HEK293 (cell line): ENCODE measurements at regions not wholly inside any gene's neighbourhood (a gene's known extent, or its start where the extent isn't known, plus 50 kb on each side); places are given as distances from the start of the nearest gene placed in this dataset.
A peak's percentile ranks its signal among the peaks of the same experiment; 100 is the strongest.

Experiments
- CTCF ChIA-PET: fragments of 350-600 bp; formaldehyde crosslinking; extraction: SDS; loops from one replicate; lab custom pipeline; 2021; ENCODE audit warnings: antibody characterized with exemption; lab: Yijun Ruan, JAX
- POLR2A ChIA-PET: fragments of 300-600 bp; formaldehyde crosslinking; extraction: SDS; loops from one replicate; lab custom pipeline; 2020; ENCODE audit warnings: antibody characterized with exemption, inconsistent platforms; lab: Yijun Ruan, JAX
- H3K27ac ChIP-seq: fragments of 200-500 bp; sonication (Bioruptor generic); 2 replicates; pipeline ENCODE4 v1.5.1; 2014; ENCODE audit warnings: low read depth, low read length, control low read depth, inconsistent platforms; ENCODE audit errors: extremely low read depth
- H3K36me3 ChIP-seq, 2 experiments: fragments of 200-500 bp in 1 of 2; sonication (Bioruptor generic) in 1 of 2; 1 replicate in 1 of 2; 2 replicates in 1 of 2; pipeline ENCODE4 v1.5.1; 2014 to 2017; ENCODE audit warnings: inconsistent platforms in 2 of 2, low read length in 2 of 2; ENCODE audit not compliant: control insufficient read depth in 2 of 2, insufficient read depth in 1 of 2
- H3K4me1 ChIP-seq: fragments of 200-500 bp; sonication (Bioruptor generic); 2 replicates; pipeline ENCODE4 v1.5.1; 2014; ENCODE audit warnings: mild to moderate bottlenecking, low read length, inconsistent platforms; ENCODE audit not compliant: control insufficient read depth, insufficient read depth
- H3K4me3 ChIP-seq: 2 replicates; pipeline ENCODE4 v1.5.1; 2011; ENCODE audit warnings: low read depth, mild to moderate bottlenecking, control low read depth, low read length, moderate library complexity
- H3K9me3 ChIP-seq: fragments of 200-500 bp; sonication (Bioruptor generic); 2 replicates; pipeline ENCODE4 v1.5.1; 2014; ENCODE audit warnings: low read depth, low read length, inconsistent platforms; ENCODE audit not compliant: control insufficient read depth, insufficient read depth
- GLIS2 ChIP-seq: fragments of 450-650 bp; formaldehyde crosslinking; IDR thresholded peaks from 2 replicates; pipeline ENCODE4 v1.5.1; 2016; ENCODE audit warnings: missing biosample characterization, missing genetic modification characterization
- HOXC10 ChIP-seq: sonication (generic); formaldehyde crosslinking; IDR thresholded peaks from 2 replicates; pipeline ENCODE4 v1.8.1; 2023; ENCODE audit warnings: mild to moderate bottlenecking, missing genetic modification reagents
- KLF8 ChIP-seq: fragments of 450-650 bp; formaldehyde crosslinking; IDR thresholded peaks from 2 replicates; pipeline ENCODE4 v1.5.1; 2016; ENCODE audit warnings: missing biosample characterization, missing genetic modification characterization
- MYNN ChIP-seq: fragments of 450-650 bp; formaldehyde crosslinking; IDR thresholded peaks from 2 replicates; pipeline ENCODE4 v1.5.1; 2016; ENCODE audit warnings: missing biosample characterization, missing genetic modification characterization, borderline replicate concordance
- OVOL3 ChIP-seq: fragments of 450-650 bp; formaldehyde crosslinking; IDR thresholded peaks from 2 replicates; pipeline ENCODE4 v1.5.1; 2016; ENCODE audit warnings: missing biosample characterization, missing genetic modification characterization
- SCRT1 ChIP-seq: fragments of 450-650 bp; formaldehyde crosslinking; IDR thresholded peaks from 2 replicates; pipeline ENCODE4 v1.5.1; 2016; ENCODE audit warnings: missing biosample characterization, missing genetic modification characterization, borderline replicate concordance
- SCRT2 ChIP-seq: fragments of 450-650 bp; formaldehyde crosslinking; IDR thresholded peaks from 2 replicates; pipeline ENCODE4 v1.5.1; 2016; ENCODE audit warnings: missing biosample characterization, missing genetic modification characterization
- TCF7L2 ChIP-seq: IDR thresholded peaks from 2 replicates; pipeline ENCODE4 v1.6.1; 2011; ENCODE audit warnings: low read depth, mild to moderate bottlenecking, inconsistent platforms, low read length, moderate library complexity, borderline replicate concordance
- WT1 ChIP-seq: fragments of 450-650 bp; formaldehyde crosslinking; IDR thresholded peaks from 2 replicates; pipeline ENCODE4 v1.5.1; 2016; ENCODE audit warnings: missing biosample characterization, missing genetic modification characterization
- ZFHX2 ChIP-seq: fragments of 450-650 bp; formaldehyde crosslinking; conservative IDR thresholded peaks from 2 replicates; pipeline ENCODE4 v1.5.1; 2016; ENCODE audit warnings: missing biosample characterization, missing genetic modification characterization
- ZFP3 ChIP-seq: fragments of 450-650 bp; formaldehyde crosslinking; IDR thresholded peaks from 2 replicates; pipeline ENCODE4 v1.5.1; 2016; ENCODE audit warnings: low read depth, missing biosample characterization, missing genetic modification characterization
- ZFP37 ChIP-seq: fragments of 450-650 bp; formaldehyde crosslinking; IDR thresholded peaks from 2 replicates; pipeline ENCODE4 v1.5.1; 2016; ENCODE audit warnings: missing biosample characterization, missing genetic modification characterization
- ZNF10 ChIP-seq: fragments of 450-650 bp; formaldehyde crosslinking; IDR thresholded peaks from 2 replicates; pipeline ENCODE4 v1.5.1; 2017; ENCODE audit warnings: missing biosample characterization, missing genetic modification characterization
- ZNF114 ChIP-seq: fragments of 450-650 bp; formaldehyde crosslinking; IDR thresholded peaks from 2 replicates; pipeline ENCODE4 v1.5.0; 2017; ENCODE audit warnings: missing biosample characterization, missing genetic modification characterization
- ZNF175 ChIP-seq: fragments of 450-650 bp; formaldehyde crosslinking; IDR thresholded peaks from 2 replicates; pipeline ENCODE4 v1.5.1; 2016; ENCODE audit warnings: missing biosample characterization, missing genetic modification characterization
- ZNF2 ChIP-seq: fragments of 450-650 bp; formaldehyde crosslinking; IDR thresholded peaks from 2 replicates; pipeline ENCODE4 v1.5.1; 2016; ENCODE audit warnings: missing biosample characterization, missing genetic modification characterization
- ZNF211 ChIP-seq: fragments of 450-650 bp; formaldehyde crosslinking; IDR thresholded peaks from 2 replicates; pipeline ENCODE4 v1.5.1; 2016; ENCODE audit warnings: low read depth, missing biosample characterization, missing genetic modification characterization
- ZNF266 ChIP-seq: fragments of 450-650 bp; formaldehyde crosslinking; IDR thresholded peaks from 2 replicates; pipeline ENCODE4 v1.5.1; 2016; ENCODE audit warnings: missing biosample characterization, missing genetic modification characterization, low read depth
- ZNF311 ChIP-seq: fragments of 450-650 bp; formaldehyde crosslinking; IDR thresholded peaks from 2 replicates; pipeline ENCODE4 v1.5.1; 2017; ENCODE audit warnings: missing biosample characterization, missing genetic modification characterization, borderline replicate concordance
- ZNF366 ChIP-seq: fragments of 450-650 bp; formaldehyde crosslinking; conservative IDR thresholded peaks from 2 replicates; pipeline ENCODE4 v1.5.1; 2016; ENCODE audit warnings: missing biosample characterization, missing genetic modification characterization
- ZNF37A ChIP-seq: fragments of 450-650 bp; IDR thresholded peaks from 2 replicates; pipeline ENCODE4 v1.5.1; 2018; ENCODE audit warnings: missing biosample characterization, missing genetic modification characterization
- ZNF391 ChIP-seq: fragments of 450-650 bp; formaldehyde crosslinking; IDR thresholded peaks from 2 replicates; pipeline ENCODE4 v1.5.1; 2016; ENCODE audit warnings: low read depth, missing biosample characterization, missing genetic modification characterization, borderline replicate concordance
- ZNF48 ChIP-seq: fragments of 450-650 bp; formaldehyde crosslinking; IDR thresholded peaks from 2 replicates; pipeline ENCODE4 v1.5.1; 2016; ENCODE audit warnings: missing biosample characterization, missing genetic modification characterization
- ZNF585B ChIP-seq: fragments of 450-650 bp; formaldehyde crosslinking; IDR thresholded peaks from 2 replicates; pipeline ENCODE4 v1.5.1; 2016; ENCODE audit warnings: missing biosample characterization, missing genetic modification characterization
- ZNF629 ChIP-seq: fragments of 450-650 bp; formaldehyde crosslinking; IDR thresholded peaks from 2 replicates; pipeline ENCODE4 v1.5.1; 2017; ENCODE audit warnings: missing biosample characterization, missing genetic modification characterization
- ZNF639 ChIP-seq: fragments of 450-650 bp; formaldehyde crosslinking; IDR thresholded peaks from 2 replicates; pipeline ENCODE4 v1.5.1; 2016; ENCODE audit warnings: missing biosample characterization, missing genetic modification characterization
- ZNF777 ChIP-seq: fragments of 450-650 bp; formaldehyde crosslinking; IDR thresholded peaks from 2 replicates; pipeline ENCODE4 v1.5.1; 2017; ENCODE audit warnings: missing biosample characterization, missing genetic modification characterization, borderline replicate concordance
- TF ChIP-seq, protein P1 (sequence below): fragments of 450-650 bp; formaldehyde crosslinking; IDR thresholded peaks from 2 replicates; pipeline ENCODE4 v1.5.1; 2016; ENCODE audit warnings: missing biosample characterization, missing genetic modification characterization
- TF ChIP-seq, protein P2 (sequence below): fragments of 450-650 bp; formaldehyde crosslinking; IDR thresholded peaks from 2 replicates; pipeline ENCODE4 v1.5.1; 2016; ENCODE audit warnings: missing biosample characterization, missing genetic modification characterization

DNA sequence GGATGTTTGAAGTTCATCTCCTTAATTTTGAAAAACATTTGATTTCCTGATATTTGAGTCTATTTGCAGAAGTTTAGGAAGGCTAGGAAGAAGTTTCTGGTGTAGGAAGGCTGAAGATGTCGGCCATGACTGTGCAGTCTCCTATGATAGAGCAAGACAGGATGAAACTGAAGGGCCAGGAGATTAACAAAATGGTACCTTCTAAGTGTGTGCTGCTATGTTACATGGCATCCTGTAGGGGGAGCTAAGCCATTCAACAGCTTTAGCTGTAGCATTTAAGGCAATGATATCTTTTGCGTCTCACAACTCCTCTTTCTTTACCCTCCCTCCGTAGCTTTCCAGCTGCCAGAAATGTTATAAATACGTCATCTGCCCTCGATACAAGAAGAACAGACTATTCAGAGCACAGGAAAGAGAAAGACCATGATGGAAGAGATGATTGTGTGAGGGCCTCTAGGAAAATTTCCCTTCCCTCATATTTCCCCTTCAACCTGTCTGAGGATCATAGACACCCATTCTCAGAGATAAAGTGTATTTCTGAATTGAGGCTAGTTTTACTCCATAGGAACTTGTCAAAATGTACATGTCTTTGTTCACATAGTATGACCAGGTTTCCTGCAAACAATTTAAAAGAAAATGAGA, 61.1 kb downstream of the XCL1 start (continued):
- TF ChIP-seq ZNF639 (0 out of 2 replicates have a peak, but pooled peaks have one; percentile 20), ZNF311 (tag by site-specific recombination) (no peak), SCRT2 (peak; percentile 62), TCF7L2 (no peak; the same call in 1 of the 2 replicates), ZNF2 (tag by site-specific recombination) (peak; percentile 69; the same call in 1 of the 2 replicates), KLF8 (no peak), SCRT1 (tag by site-specific recombination) (peak; percentile 61)
- TF ChIP-seq, protein P1, sequence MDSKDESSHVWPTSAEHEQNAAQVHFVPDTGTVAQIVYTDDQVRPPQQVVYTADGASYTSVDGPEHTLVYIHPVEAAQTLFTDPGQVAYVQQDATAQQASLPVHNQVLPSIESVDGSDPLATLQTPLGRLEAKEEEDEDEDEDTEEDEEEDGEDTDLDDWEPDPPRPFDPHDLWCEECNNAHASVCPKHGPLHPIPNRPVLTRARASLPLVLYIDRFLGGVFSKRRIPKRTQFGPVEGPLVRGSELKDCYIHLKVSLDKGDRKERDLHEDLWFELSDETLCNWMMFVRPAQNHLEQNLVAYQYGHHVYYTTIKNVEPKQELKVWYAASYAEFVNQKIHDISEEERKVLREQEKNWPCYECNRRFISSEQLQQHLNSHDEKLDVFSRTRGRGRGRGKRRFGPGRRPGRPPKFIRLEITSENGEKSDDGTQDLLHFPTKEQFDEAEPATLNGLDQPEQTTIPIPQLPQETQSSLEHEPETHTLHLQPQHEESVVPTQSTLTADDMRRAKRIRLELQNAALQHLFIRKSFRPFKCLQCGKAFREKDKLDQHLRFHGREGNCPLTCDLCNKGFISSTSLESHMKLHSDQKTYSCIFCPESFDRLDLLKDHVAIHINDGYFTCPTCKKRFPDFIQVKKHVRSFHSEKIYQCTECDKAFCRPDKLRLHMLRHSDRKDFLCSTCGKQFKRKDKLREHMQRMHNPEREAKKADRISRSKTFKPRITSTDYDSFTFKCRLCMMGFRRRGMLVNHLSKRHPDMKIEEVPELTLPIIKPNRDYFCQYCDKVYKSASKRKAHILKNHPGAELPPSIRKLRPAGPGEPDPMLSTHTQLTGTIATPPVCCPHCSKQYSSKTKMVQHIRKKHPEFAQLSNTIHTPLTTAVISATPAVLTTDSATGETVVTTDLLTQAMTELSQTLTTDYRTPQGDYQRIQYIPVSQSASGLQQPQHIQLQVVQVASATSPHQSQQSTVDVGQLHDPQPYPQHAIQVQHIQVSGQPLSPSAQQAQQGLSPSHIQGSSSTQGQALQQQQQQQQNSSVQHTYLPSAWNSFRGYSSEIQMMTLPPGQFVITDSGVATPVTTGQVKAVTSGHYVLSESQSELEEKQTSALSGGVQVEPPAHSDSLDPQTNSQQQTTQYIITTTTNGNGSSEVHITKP = peak; percentile 63

DNA sequence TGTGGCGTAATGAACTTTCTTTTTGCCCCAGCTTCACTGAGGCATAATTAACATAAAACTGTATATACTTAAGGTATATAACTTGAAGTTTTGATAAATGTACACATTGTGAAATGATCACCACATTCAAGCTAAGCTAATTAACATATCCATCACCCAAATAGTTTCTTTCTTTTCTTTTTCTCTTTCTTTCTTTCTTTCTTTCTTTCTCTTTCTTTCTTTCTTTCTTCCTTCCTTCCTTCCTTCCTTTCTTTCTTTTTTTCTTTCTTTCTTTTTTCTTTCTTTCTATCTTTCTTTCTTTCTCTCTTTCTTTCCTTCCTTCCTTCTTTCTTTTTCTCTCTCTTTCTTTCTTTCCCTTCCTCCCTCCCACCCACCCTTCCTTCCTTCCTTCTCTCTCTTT, 62.5 kb downstream of the XCL1 start:
- Histone ChIP-seq H3K27ac (no peak overlapping the region), H3K4me1 (no peaks in the 10 kb centered on the region), H3K9me3 (no peaks in the 10 kb centered on the region), H3K36me3 (no peaks in the 10 kb centered on the region), H3K4me3 (no peak overlapping the region)
- TF ChIP-seq ZNF211 (tag by site-specific recombination) (no peak), ZNF366 (tag by site-specific recombination) (peak; percentile 82)
- CTCF ChIA-PET = interaction anchor here (1.0 to 3.2 kb wide), 4 partner anchors 9 to 721 kb away, joined by 3 to 24 read pairs (median 8); no protein-coding TSS in a partner anchor
- POLR2A ChIA-PET = interaction anchor here (0.6 kb wide), 1 partner anchor 196 kb away, joined by 3 read pairs; no protein-coding TSS in a partner anchor

GRCh38 chr1:168640182-168640581, 63.8 kb downstream of the XCL1 start:
- CTCF ChIA-PET = no interaction called here
- Histone ChIP-seq H3K4me1 (no peaks in the 10 kb centered on the region), H3K27ac (no peak overlapping the region), H3K36me3 (no peaks in the 10 kb centered on the region), H3K9me3 (no peaks in the 10 kb centered on the region), H3K4me3 (no peak overlapping the region)
- TF ChIP-seq MYNN (tag by site-specific recombination) = no peak
- no peak for TF ChIP-seq OVOL3 (tag by site-specific recombination)
- TF ChIP-seq, protein P2, sequence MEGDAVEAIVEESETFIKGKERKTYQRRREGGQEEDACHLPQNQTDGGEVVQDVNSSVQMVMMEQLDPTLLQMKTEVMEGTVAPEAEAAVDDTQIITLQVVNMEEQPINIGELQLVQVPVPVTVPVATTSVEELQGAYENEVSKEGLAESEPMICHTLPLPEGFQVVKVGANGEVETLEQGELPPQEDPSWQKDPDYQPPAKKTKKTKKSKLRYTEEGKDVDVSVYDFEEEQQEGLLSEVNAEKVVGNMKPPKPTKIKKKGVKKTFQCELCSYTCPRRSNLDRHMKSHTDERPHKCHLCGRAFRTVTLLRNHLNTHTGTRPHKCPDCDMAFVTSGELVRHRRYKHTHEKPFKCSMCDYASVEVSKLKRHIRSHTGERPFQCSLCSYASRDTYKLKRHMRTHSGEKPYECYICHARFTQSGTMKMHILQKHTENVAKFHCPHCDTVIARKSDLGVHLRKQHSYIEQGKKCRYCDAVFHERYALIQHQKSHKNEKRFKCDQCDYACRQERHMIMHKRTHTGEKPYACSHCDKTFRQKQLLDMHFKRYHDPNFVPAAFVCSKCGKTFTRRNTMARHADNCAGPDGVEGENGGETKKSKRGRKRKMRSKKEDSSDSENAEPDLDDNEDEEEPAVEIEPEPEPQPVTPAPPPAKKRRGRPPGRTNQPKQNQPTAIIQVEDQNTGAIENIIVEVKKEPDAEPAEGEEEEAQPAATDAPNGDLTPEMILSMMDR = no peak
- no peak for TF ChIP-seq ZFP3 (tag by site-specific recombination)
- no peak for TF ChIP-seq HOXC10
- no peak for TF ChIP-seq ZNF266
- TF ChIP-seq WT1 (tag by site-specific recombination) = no peak
- TF ChIP-seq ZNF48 = no peak
- no peak for TF ChIP-seq GLIS2 (tag by site-specific recombination)
- TF ChIP-seq TCF7L2 = no peak
- no peak for TF ChIP-seq ZNF585B (tag by site-specific recombination)
- no peak for TF ChIP-seq ZFHX2
- TF ChIP-seq ZNF175 = no peak
- TF ChIP-seq ZFP37 (tag by site-specific recombination) = no peak
- no peak for TF ChIP-seq ZNF629 (tag by site-specific recombination)
- no peak for TF ChIP-seq ZNF777
- TF ChIP-seq ZNF114 = no peak
- no peak for TF ChIP-seq ZNF10 (tag by site-specific recombination)
- no peak for TF ChIP-seq ZNF37A (tag by site-specific recombination)
- no peak for TF ChIP-seq ZNF391 (tag by site-specific recombination)
- POLR2A ChIA-PET = no interaction called here
